Mesothelial cell of epicardium (in vitro differentiated cells): ENCODE measurements at regions not wholly inside any gene's neighbourhood (a gene's known extent, or its start where the extent isn't known, plus 50 kb on each side); places are given as distances from the start of the nearest gene placed in this dataset.

Source experiments
- DNase-seq, 2 experiments: peaks; one replicate each; pipeline ENCODE4 v3.0.0; 2021; ENCODE audit warnings: low spot score in 2 of 2; ENCODE audit not compliant: unreplicated experiment in 2 of 2
- H3K27ac Mint-ChIP-seq: 2 replicates; pipeline ENCODE4 v1.8.0; 2021; ENCODE audit warnings: mixed read lengths
- H3K27me3 Mint-ChIP-seq: 2 replicates; pipeline ENCODE4 v1.8.0; 2021; ENCODE audit warnings: low read depth, mixed read lengths
- H3K36me3 Mint-ChIP-seq: 2 replicates; pipeline ENCODE4 v1.8.0; 2021; ENCODE audit warnings: mixed read lengths
- H3K4me1 Mint-ChIP-seq: 2 replicates; pipeline ENCODE4 v1.8.0; 2021; ENCODE audit warnings: mixed read lengths
- H3K4me3 Mint-ChIP-seq: 2 replicates; pipeline ENCODE4 v1.8.0; 2021; ENCODE audit warnings: mild to moderate bottlenecking, moderate library complexity, mixed read lengths
- H3K9me3 Mint-ChIP-seq: 2 replicates; pipeline ENCODE4 v1.8.0; 2021; ENCODE audit warnings: mixed read lengths
- TF ChIP-seq, protein P1 (sequence below): fragments of 200-600 bp; sonication (generic); IDR thresholded peaks from one replicate; pipeline ENCODE4 v1.5.0; 2021; ENCODE audit warnings: antibody characterized with exemption; ENCODE audit not compliant: unreplicated experiment

DNA sequence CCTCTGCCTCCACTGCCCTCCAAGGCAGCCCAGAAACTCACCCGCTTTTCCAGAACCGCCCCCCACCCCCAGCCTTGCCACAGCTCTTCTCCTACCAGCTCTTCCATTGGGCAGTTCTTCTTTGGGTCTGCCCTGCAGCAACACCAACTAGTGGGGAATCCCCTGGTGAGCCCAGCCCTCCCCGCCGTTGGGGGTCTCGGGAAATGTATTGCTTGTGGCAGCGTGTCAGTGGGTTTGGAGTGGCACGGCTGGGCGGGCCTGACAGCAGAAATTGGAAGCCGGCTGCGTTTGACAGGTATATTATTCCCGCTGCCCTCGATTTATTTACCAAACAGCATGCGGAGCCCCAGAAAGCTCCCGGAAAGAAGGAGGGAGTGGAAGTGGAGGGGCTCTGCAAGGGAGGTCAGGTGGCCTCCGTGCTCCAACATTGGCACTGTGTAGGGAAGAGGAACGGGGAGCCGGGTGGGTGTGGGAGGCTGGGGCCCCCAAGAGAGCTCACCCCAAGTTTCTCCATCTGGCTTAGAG is 65.2 kb upstream of the NECTIN1 start:
- Mint-ChIP-seq H3K36me3 (no peaks in the 10 kb centered on the region), H3K4me1 (peaks cover 18% of the 10 kb centered on the region), H3K9me3 (no peaks in the 10 kb centered on the region), H3K27ac (no peak overlapping the region), H3K27me3 (peaks cover 8% of the 10 kb centered on the region), H3K4me3 (no peak overlapping the region)
- TF ChIP-seq, protein P1, sequence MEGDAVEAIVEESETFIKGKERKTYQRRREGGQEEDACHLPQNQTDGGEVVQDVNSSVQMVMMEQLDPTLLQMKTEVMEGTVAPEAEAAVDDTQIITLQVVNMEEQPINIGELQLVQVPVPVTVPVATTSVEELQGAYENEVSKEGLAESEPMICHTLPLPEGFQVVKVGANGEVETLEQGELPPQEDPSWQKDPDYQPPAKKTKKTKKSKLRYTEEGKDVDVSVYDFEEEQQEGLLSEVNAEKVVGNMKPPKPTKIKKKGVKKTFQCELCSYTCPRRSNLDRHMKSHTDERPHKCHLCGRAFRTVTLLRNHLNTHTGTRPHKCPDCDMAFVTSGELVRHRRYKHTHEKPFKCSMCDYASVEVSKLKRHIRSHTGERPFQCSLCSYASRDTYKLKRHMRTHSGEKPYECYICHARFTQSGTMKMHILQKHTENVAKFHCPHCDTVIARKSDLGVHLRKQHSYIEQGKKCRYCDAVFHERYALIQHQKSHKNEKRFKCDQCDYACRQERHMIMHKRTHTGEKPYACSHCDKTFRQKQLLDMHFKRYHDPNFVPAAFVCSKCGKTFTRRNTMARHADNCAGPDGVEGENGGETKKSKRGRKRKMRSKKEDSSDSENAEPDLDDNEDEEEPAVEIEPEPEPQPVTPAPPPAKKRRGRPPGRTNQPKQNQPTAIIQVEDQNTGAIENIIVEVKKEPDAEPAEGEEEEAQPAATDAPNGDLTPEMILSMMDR = no peak
- no peak for DNase-seq

DNA sequence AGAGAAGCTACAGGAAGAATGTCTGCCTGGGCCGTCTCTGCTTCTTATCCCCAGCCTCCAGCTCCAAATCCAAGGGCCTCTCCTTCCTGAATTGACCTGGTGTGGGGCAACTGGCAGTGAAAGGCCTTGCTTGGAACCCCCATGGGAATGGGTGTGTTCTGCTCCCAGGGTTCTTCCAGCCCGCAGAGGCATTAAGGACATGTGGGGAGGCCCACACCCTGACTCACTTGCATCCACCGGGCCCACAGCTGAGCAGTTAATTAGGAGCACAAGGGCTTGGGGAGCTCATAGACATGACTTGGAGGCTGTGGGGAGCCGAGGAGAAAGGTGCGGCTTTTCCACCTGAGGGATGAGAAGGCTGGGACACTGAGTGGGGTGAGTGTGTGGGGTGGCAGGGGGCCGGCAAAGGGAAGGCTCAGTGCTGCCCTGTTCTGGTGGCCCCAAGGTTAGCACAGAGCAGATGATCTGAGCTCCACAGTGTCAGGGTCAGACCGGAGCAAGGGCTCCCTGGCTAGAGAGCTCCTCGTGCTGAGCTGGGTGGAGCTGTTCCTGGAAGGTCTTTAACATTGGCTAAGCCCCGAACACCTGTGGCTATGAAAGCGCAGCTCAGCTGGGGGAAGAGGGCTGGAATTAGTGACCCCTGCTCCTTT is 64.5 kb upstream of the NECTIN1 start:
- H3K36me3 Mint-ChIP-seq = no peaks in the 10 kb centered on the region
- TF ChIP-seq, protein P1 = no peak
- H3K9me3 Mint-ChIP-seq = no peaks in the 10 kb centered on the region
- H3K27me3 Mint-ChIP-seq = peaks cover 6% of the 10 kb centered on the region
- no peak overlapping the region for H3K27ac Mint-ChIP-seq
- H3K4me1 Mint-ChIP-seq = peaks cover 18% of the 10 kb centered on the region
- H3K4me3 Mint-ChIP-seq = no peak overlapping the region
- no peak for DNase-seq

DNA sequence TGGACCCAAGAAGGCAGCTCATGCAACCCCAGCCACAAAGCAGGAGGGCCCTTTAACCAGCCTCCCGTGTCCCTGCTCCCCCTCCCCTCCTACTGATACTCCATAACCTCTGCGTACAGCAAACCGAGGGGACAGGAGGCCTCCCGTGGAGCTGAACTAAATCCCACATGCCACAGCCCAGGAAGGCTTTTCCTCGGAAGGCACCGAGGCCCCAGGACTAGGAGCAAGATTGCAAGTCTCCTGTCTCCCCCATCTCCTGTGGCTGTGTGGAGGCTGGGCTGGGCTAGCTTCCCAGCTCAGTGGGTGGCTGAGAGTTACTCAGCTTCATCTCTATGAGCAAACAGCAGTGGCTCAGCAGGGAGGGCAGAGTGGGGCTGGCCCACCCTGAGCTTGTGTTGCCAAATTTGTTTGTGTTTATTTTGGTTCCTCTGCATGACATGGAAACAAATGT is 62.7 kb upstream of the NECTIN1 start:
- no peaks in the 10 kb centered on the region for H3K36me3 Mint-ChIP-seq
- TF ChIP-seq, protein P1 = no peak
- H3K4me1 Mint-ChIP-seq = peaks cover 9% of the 10 kb centered on the region
- H3K27ac Mint-ChIP-seq = no peak overlapping the region
- no peak overlapping the region for H3K4me3 Mint-ChIP-seq
- H3K9me3 Mint-ChIP-seq = no peaks in the 10 kb centered on the region
- no peak for DNase-seq
- H3K27me3 Mint-ChIP-seq = peaks cover 8% of the 10 kb centered on the region

DNA sequence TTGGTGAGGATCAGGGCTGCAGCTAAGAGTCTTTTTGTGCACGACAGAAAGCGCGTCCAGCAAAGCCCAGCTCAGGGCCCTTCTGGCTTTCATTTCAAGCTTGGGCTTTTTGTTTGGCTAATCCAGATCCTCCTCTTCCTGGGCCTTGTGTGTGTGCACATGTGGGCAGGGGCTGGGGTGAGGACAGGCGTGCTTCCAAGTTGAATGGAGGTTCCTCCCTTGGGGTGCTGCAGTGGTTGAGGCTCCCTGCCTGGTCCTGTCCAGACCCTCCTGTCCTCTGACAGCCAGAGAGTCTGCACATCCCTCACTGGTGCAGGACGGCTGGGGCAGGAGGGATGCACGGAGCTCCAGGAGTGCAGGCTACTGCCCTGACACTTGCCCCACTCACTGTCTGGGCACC is 62.0 kb upstream of the NECTIN1 start:
- TF ChIP-seq, protein P1 = no peak
- H3K9me3 Mint-ChIP-seq = no peaks in the 10 kb centered on the region
- H3K4me3 Mint-ChIP-seq = no peak overlapping the region
- DNase-seq = no peak
- H3K27me3 Mint-ChIP-seq = peaks cover 8% of the 10 kb centered on the region
- peaks cover 7% of the 10 kb centered on the region for H3K4me1 Mint-ChIP-seq
- H3K27ac Mint-ChIP-seq = no peak overlapping the region
- no peaks in the 10 kb centered on the region for H3K36me3 Mint-ChIP-seq

DNA sequence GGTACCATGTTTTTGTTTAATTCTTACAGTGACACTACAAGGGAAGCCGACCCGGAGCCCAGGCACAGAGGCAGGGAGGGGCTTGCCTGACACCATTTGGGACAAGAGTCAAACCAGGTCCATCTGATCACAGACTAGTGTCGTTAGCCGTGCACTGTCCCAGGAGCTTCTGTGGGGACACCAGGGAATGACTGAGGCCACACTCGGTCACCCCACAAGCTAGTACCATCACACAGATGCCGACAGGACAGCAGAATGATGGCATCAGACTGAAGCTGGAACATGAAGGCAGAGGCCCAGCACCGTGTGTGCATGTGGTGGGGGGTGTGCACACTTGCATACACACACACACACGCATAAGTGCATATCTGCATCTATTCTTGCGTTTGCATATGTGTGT is 61.5 kb upstream of the NECTIN1 start:
- H3K4me1 Mint-ChIP-seq = peaks cover 7% of the 10 kb centered on the region
- TF ChIP-seq, protein P1 = no peak
- peaks cover 8% of the 10 kb centered on the region for H3K27me3 Mint-ChIP-seq
- H3K4me3 Mint-ChIP-seq = no peak overlapping the region
- H3K9me3 Mint-ChIP-seq = no peaks in the 10 kb centered on the region
- H3K36me3 Mint-ChIP-seq = no peaks in the 10 kb centered on the region
- DNase-seq = no peak
- no peak overlapping the region for H3K27ac Mint-ChIP-seq
